Ovary (tissue), 7 donors: ENCODE measurements at regions not wholly inside any gene's neighbourhood (a gene's known extent, or its start where the extent isn't known, plus 50 kb on each side); places are given as distances from the start of the nearest gene placed in this dataset.
A peak's percentile ranks its signal among the peaks of the same experiment; 100 is the strongest.

ENCODE experiments used
- DNase-seq, 5 donors: peaks; one replicate each; pipeline ENCODE4 v3.0.0-alpha.2; 2019 to 2020
- H3K27ac ChIP-seq, 2 donors: fragments of 200-600 bp; one replicate each; pipeline versions ENCODE4 v1.5.1 to v1.8.0; 2019 to 2022
- H3K27me3 ChIP-seq: fragments of 200-600 bp; one replicate; pipeline ENCODE4 v1.8.0; 2022
- H3K36me3 ChIP-seq: fragments of 200-600 bp; sonication (generic); one replicate; pipeline ENCODE4 v1.5.1; 2019
- H3K4me1 ChIP-seq: one replicate; pipeline ENCODE4 v1.8.1; 2013; ENCODE audit warnings: mild to moderate bottlenecking, moderate library complexity; ENCODE audit not compliant: insufficient read depth
- H3K4me3 ChIP-seq: fragments of 200-600 bp; sonication (generic); one replicate; pipeline ENCODE4 v1.5.1; 2017
- H3K9me3 ChIP-seq, 2 donors: fragments of 200-600 bp in 1 of 2; sonication (generic) in 1 of 2; one replicate each; pipeline versions ENCODE4 v1.5.1 to v1.8.1; 2013 to 2019; ENCODE audit warnings: mild to moderate bottlenecking in 1 of 2, moderate library complexity in 1 of 2
- CTCF ChIP-seq, 3 donors: fragments of 450-650 bp in 2 of 3; fragments of 200-600 bp in 1 of 3; IDR thresholded peaks; one replicate each; pipeline versions ENCODE4 v1.5.1 to v1.8.0; 2016 to 2022; ENCODE audit warnings: antibody characterized with exemption in 3 of 3, mild to moderate bottlenecking in 1 of 3
- EP300 ChIP-seq: sonication (generic); formaldehyde crosslinking; IDR thresholded peaks from one replicate; pipeline ENCODE4 v1.6.1; 2017; ENCODE audit warnings: antibody characterized with exemption
- POLR2A ChIP-seq: fragments of 450-650 bp; IDR thresholded peaks from one replicate; pipeline ENCODE4 v1.6.1; 2017; ENCODE audit warnings: antibody characterized with exemption, mild to moderate bottlenecking, moderate library complexity
- WGBS, 3 donors: extraction: QIAGEN DNeasy Blood & Tissue Kit in 1 of 3; methylation state at CpG; one replicate each; pipeline versions ENCODE4 v1.1.5 to v1.1.7; 2013 to 2017; 5-methylcytosine and 5-hydroxymethylcytosine counted together
- intact Hi-C, 4 donors: fragments of 100-400 bp; cut with DNase I; formaldehyde crosslinking; loops; one replicate each; pipeline versions ENCODE4 v1.11.0 to v1.15.1; 2022 to 2023
- donor health status: DM: no; HTN: no; CAD: no; lungs with moderate emphysema.
- donor health status: DM: no; HTN: no; CAD: no.
- donor health status: Bipolar disorder and iron deficiency.
- donor health status: DM: no; HTN: no; CAD: no.
- donor health status: DM: yes; HTN: yes; CAD: no.

GRCh38 chr1:235023711-235024439 is 104.8 kb downstream of the TOMM20 start:
- TF ChIP-seq POLR2A (no peak), EP300 (no peak), CTCF (IDR thresholded peaks at IDR 0.05) (no peak)
- Histone ChIP-seq H3K4me1 (peaks cover 3% of the 10 kb centered on the region), H3K36me3 (no peaks in the 10 kb centered on the region), H3K27me3 (no peaks in the 10 kb centered on the region), H3K9me3 (no peaks in the 10 kb centered on the region), H3K4me3 (no peak overlapping the region), H3K27ac (no peak overlapping the region)
- DNase-seq, result no peak
- 86 to 89% (median 88%) methylated on average over 10 of the region's 10 CpGs for WGBS, 3 donors
- intact Hi-C loops, result no loop called here

GRCh38 chr1:235022981-235023710 is 105.5 kb downstream of the TOMM20 start:
- no peak for DNase-seq
- intact Hi-C loops, result no loop called here
- 91 to 92% (median 92%) methylated on average over 13 of the region's 13 CpGs for whole genome bisulfite sequencing, 3 donors
- Histone ChIP-seq H3K36me3 (no peaks in the 10 kb centered on the region), H3K27me3 (no peaks in the 10 kb centered on the region), H3K27ac (peak overlapping the region in 1 of 2 donors; percentile 22), H3K9me3 (no peaks in the 10 kb centered on the region), H3K4me1 (peaks cover 3% of the 10 kb centered on the region), H3K4me3 (no peak overlapping the region)
- TF ChIP-seq CTCF (IDR thresholded peaks at IDR 0.05), result no peak
- no peak for TF ChIP-seq EP300
- no peak for TF ChIP-seq POLR2A

- intact Hi-C loops, result no loop called here
- 29 to 32% (median 29%) methylated on average over 12 of the region's 12 CpGs for WGBS, 3 donors
- Histone ChIP-seq H3K36me3 (no peaks in the 10 kb centered on the region), H3K9me3 (no peaks in the 10 kb centered on the region), H3K27me3 (no peaks in the 10 kb centered on the region), H3K27ac (peak overlapping the region in 1 of 2 donors; percentile 22), H3K4me3 (no peak overlapping the region), H3K4me1 (peaks cover 3% of the 10 kb centered on the region)
- no peak for DNase-seq
- TF ChIP-seq POLR2A, result no peak
- no peak for TF ChIP-seq EP300
- no peak for TF ChIP-seq CTCF (IDR thresholded peaks at IDR 0.05)
These were observed 106.2 kb downstream of the TOMM20 start for GRCh38 chr1:235022341-235022980.

GRCh38 chr1:235021815-235022214 is 106.8 kb downstream of the TOMM20 start:
- no peaks in the 10 kb centered on the region for H3K9me3 ChIP-seq
- H3K4me3 ChIP-seq, result no peak overlapping the region
- TF ChIP-seq EP300 (no peak), CTCF (IDR thresholded peaks at IDR 0.05) (no peak), POLR2A (no peak)
- intact Hi-C loops, result no loop called here
- H3K4me1 ChIP-seq, result peaks cover 3% of the 10 kb centered on the region
- 63 to 68% (median 64%) methylated on average over 7 of the region's 7 CpGs for WGBS, 3 donors
- H3K27me3 ChIP-seq, result no peaks in the 10 kb centered on the region
- H3K27ac ChIP-seq, result peak overlapping the region in 1 of 2 donors; percentile 22
- DNase-seq, result no peak
- H3K36me3 ChIP-seq, result no peaks in the 10 kb centered on the region
